ENCODE measurements at regions not wholly inside any gene's neighbourhood (a gene's known extent, or its start where the extent isn't known, plus 50 kb on each side); places are given as distances from the start of the nearest gene placed in this dataset.
"Not testable (repeated sequence)": the region's sequence is repeated elsewhere in the genome, so short reads cannot be mapped to it uniquely, and the experiment has no call there.

DNA sequence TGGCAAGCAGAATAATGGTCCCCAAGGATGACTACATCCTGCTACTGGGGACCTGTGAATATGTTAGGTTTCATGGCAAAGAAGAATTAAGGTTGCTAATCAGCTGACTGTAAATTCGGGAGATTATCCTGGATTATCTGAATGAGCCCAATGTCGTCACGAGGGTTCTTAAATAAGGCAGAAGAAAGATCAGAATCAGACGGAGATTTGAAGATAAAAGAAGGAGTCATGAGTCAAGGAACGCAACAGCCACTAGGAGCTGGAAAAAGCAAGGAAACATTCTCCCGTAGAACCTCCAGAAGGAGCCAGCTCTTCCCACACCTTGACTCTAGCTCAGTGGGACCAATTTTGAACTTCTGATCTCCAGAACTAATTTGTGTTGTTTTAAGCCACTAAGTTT, 82.9 kb upstream of the APBB1IP start:
- Mint-ChIP-seq H3K4me3 (no peak overlapping the region), H3K4me1 (no peaks in the 10 kb centered on the region), H3K27ac (no peak overlapping the region), H3K9me3 (peaks cover 0 to 1% (median 0%) of the 10 kb centered on the region in 6 donors), H3K36me3 (no peaks in the 10 kb centered on the region), H3K27me3 (ENCODE audit: low read depth in 3 of 3) (peaks cover 4 to 7% (median 7%) of the 10 kb centered on the region in 3 donors)
- DNase-seq, result no peak

DNA sequence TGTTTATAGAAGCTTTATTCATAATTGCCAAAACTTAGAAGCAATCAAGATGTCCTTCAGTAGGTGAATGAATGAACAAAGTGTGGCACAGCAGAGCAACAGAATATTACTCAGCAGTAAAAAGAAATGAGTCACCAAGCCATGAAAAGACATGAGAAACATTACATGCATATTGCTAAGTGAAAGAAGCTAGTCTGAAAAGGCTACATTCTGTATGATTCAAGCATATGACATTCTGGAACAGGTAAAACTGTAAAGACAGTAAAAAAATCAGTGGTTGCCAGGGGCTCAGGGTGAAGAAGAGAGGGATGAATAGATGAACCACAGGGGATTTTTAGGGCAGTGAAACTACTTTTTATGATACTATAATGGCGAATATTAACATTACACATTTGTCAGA, 80.9 kb upstream of the APBB1IP start:
- Mint-ChIP-seq H3K9me3 (peaks cover 0 to 1% (median 0%) of the 10 kb centered on the region in 6 donors), H3K4me1 (no peaks in the 10 kb centered on the region), H3K27ac (no peak overlapping the region), H3K27me3 (ENCODE audit: low read depth in 3 of 3) (peaks cover 2 to 7% (median 7%) of the 10 kb centered on the region in 3 donors), H3K4me3 (no peak overlapping the region), H3K36me3 (peaks cover 0 to 3% (median 0%) of the 10 kb centered on the region in 3 donors)
- no peak for DNase-seq

DNA sequence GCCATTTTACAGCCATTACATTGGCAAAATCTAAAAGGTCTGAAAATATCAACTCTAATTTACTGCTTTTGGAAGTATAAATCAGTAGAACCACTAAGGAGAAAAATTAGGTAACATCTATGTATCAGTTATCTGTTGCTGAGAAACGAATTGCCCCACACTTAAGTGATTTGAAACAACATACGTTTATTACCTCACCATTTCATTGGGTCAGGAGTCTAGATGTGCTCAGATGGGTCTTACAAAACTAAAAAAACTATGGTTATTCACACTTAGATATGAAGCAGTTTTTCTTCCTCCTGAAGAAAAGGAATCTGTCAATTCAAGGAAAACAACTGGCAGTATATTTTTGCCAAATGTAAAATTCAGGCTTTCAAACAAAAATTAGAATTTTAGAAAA, 80.1 kb upstream of the APBB1IP start:
- Mint-ChIP-seq H3K4me3 (no peak overlapping the region), H3K9me3 (peaks cover 0 to 1% (median 0%) of the 10 kb centered on the region in 6 donors), H3K36me3 (peaks cover 0 to 3% (median 0%) of the 10 kb centered on the region in 3 donors), H3K27me3 (ENCODE audit: low read depth in 3 of 3) (peaks cover 2 to 7% (median 7%) of the 10 kb centered on the region in 3 donors), H3K27ac (no peak overlapping the region), H3K4me1 (no peaks in the 10 kb centered on the region)
- DNase-seq, result no peak

DNA sequence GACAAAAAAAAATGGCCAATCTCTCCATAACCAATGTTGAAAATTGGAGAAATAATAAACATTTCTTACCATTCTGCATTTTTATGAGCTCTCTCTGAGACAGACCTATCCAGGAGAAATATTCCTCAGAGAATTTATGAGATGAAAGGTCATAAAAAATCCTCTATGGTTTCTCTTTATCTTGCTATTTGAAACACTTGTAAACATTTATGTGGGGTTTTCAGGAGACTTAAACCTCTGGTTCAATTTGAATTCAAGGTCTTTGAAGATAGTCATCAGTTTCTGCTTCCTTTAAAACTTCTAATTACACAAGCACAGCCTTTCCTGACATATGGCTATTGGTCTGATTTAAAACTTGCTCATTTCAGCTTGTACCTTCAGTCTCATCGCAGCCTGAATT, 78.5 kb upstream of the APBB1IP start:
- no peak overlapping the region for H3K27ac Mint-ChIP-seq
- no peaks in the 10 kb centered on the region for H3K9me3 Mint-ChIP-seq
- H3K4me1 Mint-ChIP-seq, result no peaks in the 10 kb centered on the region
- H3K27me3 Mint-ChIP-seq (ENCODE audit: low read depth in 3 of 3), result peaks cover 2 to 10% (median 7%) of the 10 kb centered on the region in 3 donors
- peaks cover 0 to 3% (median 0%) of the 10 kb centered on the region in 3 donors for H3K36me3 Mint-ChIP-seq
- DNase-seq, result no peak
- H3K4me3 Mint-ChIP-seq, result no peak overlapping the region

DNA sequence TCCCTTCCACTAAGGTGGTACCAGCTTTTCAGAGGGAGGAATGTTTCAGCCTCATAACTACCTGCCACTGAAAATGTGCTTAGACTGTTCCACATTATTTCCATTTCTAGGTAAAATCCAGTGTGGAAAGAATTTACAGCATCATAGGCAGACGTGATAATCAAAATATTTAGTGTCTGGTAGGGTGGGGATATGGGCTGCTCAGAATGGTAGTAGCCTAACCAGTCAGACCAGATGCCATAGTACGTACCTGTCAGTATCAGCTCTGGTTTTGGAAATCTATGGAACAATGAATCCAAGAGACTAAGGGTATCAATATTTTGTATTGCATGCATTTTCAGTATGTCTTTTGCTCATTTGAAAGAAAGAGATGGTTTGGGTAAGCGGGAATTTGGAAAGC, 76.8 kb upstream of the APBB1IP start:
- H3K4me1 Mint-ChIP-seq, result no peaks in the 10 kb centered on the region
- H3K4me3 Mint-ChIP-seq, result no peak overlapping the region
- no peak for DNase-seq
- peaks cover 0 to 8% (median 3%) of the 10 kb centered on the region in 3 donors for H3K27me3 Mint-ChIP-seq (ENCODE audit: low read depth in 3 of 3)
- H3K36me3 Mint-ChIP-seq, result peaks cover 0 to 3% (median 0%) of the 10 kb centered on the region in 3 donors
- H3K9me3 Mint-ChIP-seq, result no peaks in the 10 kb centered on the region
- H3K27ac Mint-ChIP-seq, result no peak overlapping the region

DNA sequence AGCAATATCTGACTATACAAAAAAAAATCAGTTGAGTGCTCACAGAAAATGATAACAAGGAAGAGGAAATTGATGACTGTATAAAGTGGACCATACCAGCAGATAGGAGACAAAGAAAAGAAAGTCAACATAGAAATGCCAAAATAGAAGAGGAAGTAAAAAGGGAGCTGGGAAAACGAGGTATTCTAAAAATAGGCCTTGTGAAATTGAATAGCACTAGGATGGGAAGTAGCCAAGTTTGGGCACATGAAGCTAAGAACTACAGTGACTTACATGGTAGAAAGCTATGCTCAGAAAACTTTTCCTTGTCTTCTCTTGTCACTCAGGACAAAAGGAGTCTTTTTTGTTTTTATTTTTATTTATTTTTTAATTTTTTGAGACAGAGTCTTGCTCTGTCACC, 76.2 kb upstream of the APBB1IP start:
- no peak for DNase-seq
- H3K4me1 Mint-ChIP-seq, result no peaks in the 10 kb centered on the region
- peaks cover 0 to 3% (median 0%) of the 10 kb centered on the region in 3 donors for H3K36me3 Mint-ChIP-seq
- H3K4me3 Mint-ChIP-seq, result no peak overlapping the region
- no peak overlapping the region for H3K27ac Mint-ChIP-seq
- H3K27me3 Mint-ChIP-seq (ENCODE audit: low read depth in 3 of 3), result peaks cover 0 to 8% (median 3%) of the 10 kb centered on the region in 3 donors
- H3K9me3 Mint-ChIP-seq, result no peaks in the 10 kb centered on the region

DNA sequence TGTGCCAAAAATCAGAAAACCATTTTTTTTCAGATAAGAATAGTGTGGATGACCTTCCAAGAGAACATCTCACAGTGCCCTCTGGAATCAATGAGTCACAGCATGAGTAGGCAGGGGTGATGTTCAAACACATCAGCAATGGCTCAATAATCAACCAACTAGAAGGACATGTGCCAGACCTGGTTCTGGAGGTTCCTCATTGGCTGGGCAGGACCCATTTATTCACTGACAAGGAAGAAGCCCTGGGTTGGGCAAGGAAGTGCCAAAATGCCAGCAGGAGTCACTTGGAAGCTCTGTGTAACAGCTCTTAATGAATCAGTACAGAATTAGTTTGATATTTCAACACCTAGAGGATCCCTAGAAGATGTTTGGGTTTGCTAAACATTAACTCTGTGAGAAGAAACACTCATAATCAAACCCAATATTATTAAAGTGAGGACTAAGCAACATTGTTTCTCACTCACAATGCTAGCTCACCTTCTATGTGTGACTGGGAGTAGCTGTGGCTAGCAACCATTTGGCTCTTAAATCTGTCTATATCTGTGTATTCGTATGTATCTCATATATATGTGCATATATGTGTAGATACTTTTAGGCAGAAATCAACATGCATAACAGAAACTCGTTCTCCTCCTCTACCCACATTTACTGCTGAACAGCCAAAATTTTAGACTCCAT, 72.3 kb upstream of the APBB1IP start:
- DNase-seq, result no peak
- H3K27me3 Mint-ChIP-seq (ENCODE audit: low read depth in 3 of 3), result peaks cover 0 to 7% (median 2%) of the 10 kb centered on the region in 3 donors
- no peak overlapping the region for H3K27ac Mint-ChIP-seq
- H3K9me3 Mint-ChIP-seq, result peaks cover 0 to 3% (median 0%) of the 10 kb centered on the region in 6 donors
- H3K4me3 Mint-ChIP-seq, result no peak overlapping the region
- H3K36me3 Mint-ChIP-seq, result peaks cover 0 to 8% (median 0%) of the 10 kb centered on the region in 3 donors
- H3K4me1 Mint-ChIP-seq, result no peaks in the 10 kb centered on the region

DNA sequence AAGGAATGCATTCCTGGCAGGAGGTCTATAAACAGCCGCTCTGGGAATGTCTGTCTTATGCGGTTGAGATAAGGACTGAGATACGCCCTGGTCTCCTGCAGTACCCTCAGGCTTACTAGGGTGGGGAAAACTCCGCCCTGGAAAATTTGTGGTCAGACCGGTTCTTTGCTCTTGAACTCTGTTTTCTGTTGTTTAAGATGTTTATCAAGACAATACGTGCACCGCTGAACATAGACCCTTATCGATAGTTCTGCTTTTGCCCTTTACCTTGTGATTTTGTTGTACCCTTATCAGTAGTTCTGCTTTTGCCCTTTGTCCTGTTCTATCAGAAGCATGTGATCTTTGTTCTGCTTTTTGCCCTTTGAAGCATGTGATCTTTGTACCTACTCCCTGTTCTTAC, 71.1 kb upstream of the APBB1IP start:
- not testable (repeated sequence) for DNase-seq, H3K4me1 Mint-ChIP-seq, H3K36me3 Mint-ChIP-seq, H3K9me3 Mint-ChIP-seq, H3K27ac Mint-ChIP-seq, H3K4me3 Mint-ChIP-seq
- peaks cover 0 to 12% (median 2%) of the 10 kb centered on the region in 3 donors for H3K27me3 Mint-ChIP-seq (ENCODE audit: low read depth in 3 of 3)

DNA sequence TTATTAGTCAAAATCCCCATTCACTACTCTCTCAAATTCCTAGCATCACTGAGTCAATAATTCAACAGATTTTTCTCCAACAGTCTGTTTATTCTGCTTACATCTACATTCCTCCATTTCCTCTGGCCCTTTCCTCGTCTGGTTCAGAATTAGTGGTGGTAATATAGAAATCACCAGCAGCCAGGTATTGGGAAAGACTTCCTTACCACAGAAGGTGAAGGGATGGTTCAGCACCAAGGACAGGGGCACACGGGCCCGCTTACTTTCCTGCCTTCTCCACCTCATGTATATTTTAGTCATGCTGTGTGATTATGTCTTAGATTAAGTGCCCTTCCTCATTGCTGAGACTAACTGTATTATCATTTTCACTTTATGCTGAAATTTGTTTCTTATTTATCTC, 70.4 kb upstream of the APBB1IP start:
- H3K4me3 Mint-ChIP-seq, result no peak overlapping the region
- H3K27ac Mint-ChIP-seq, result no peak overlapping the region
- peaks cover 0 to 13% (median 3%) of the 10 kb centered on the region in 3 donors for H3K27me3 Mint-ChIP-seq (ENCODE audit: low read depth in 3 of 3)
- peaks cover 0 to 3% (median 0%) of the 10 kb centered on the region in 6 donors for H3K9me3 Mint-ChIP-seq
- peak in 2 of 3 donors; percentile 16 to 30 for DNase-seq
- H3K36me3 Mint-ChIP-seq, result peaks cover 0 to 4% (median 0%) of the 10 kb centered on the region in 3 donors
- no peaks in the 10 kb centered on the region for H3K4me1 Mint-ChIP-seq

DNA sequence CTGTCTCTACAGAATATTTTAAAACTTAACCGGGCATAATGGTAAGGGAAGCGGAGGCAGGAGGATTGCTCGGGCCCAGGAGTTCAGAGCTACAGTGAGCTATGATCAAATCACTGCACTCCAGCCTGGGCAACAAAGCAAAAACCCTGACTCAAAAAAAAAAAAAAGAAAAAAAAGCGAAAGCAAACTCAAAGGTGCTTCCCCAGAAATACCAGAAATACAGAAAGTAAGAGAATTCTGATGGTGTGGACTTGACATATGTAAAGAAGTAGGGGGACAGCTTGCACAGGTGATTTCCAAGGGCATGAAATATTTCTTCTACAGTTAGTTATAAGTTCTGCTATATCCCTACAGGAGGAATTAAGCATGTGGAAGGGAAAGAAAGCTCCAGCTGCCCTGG, 69.7 kb upstream of the APBB1IP start:
- Mint-ChIP-seq H3K27me3 (ENCODE audit: low read depth in 3 of 3) (peaks cover 0 to 13% (median 6%) of the 10 kb centered on the region in 3 donors), H3K9me3 (peaks cover 0 to 3% (median 0%) of the 10 kb centered on the region in 6 donors), H3K4me3 (no peak overlapping the region), H3K27ac (no peak overlapping the region), H3K36me3 (peaks cover 0 to 4% (median 0%) of the 10 kb centered on the region in 3 donors), H3K4me1 (no peaks in the 10 kb centered on the region)
- DNase-seq, result no peak

DNA sequence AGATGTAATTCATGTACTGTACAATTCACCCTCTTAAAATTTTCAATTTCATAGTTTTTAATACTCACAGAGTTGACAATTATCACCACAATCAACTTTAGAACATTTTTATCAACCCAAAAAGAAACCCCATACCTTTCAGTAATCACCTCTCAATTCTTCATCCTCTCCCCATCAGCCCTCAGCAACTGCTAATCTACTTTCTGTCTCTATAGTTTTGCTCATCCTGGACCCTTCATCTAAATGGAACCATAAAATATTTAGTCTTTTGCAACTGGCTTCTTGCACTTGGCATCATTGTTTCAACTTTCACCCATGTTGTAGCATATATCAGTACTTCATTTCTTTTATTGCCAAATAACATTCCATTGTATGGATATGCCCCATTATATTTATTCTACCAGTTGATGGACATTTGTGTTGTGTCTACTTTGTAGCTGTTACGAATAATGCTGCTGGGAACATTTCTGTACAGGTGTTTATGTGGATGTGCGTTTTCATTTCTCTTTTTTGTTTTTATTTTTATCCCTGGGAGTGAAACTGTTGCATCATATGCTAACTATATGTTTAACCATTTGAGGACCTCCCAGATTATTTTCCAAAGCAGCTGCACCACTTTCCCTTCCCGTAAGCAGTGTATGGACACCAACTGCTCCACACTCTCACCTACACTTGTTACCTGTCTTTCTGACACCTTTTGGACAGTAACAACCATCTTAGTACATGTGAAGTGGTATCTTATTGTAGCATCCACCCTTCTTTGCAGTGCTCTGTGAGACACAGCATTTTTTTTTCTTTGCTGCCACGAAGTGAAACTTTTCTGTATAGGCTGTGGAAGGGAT, 65.4 kb upstream of the APBB1IP start:
- H3K27ac Mint-ChIP-seq, result no peak overlapping the region
- no peak overlapping the region for H3K4me3 Mint-ChIP-seq
- no peaks in the 10 kb centered on the region for H3K4me1 Mint-ChIP-seq
- peaks cover 0 to 3% (median 0%) of the 10 kb centered on the region in 6 donors for H3K9me3 Mint-ChIP-seq
- H3K36me3 Mint-ChIP-seq, result peaks cover 0 to 4% (median 0%) of the 10 kb centered on the region in 3 donors
- DNase-seq, result no peak
- H3K27me3 Mint-ChIP-seq (ENCODE audit: low read depth in 3 of 3), result peaks cover 0 to 18% (median 8%) of the 10 kb centered on the region in 3 donors

DNA sequence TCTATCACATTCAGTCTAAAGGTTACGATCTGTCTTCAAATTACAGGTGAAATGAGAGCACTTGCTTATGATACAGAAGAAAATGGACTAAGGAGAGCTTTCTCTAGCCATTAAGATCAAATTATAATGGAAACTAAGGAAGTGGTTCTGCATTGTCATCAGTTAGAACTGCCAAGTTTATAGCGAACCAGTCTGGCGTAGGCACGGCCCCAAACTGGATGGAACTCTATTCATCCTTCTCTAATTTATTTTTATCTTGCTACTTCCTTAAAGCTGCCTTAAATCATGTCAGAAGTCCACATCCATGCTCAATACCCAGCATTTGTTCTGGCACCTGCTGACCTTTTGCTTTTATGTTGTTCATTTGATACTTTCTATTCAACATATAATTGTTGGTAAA, 63.7 kb upstream of the APBB1IP start:
- no peak overlapping the region for H3K4me3 Mint-ChIP-seq
- H3K4me1 Mint-ChIP-seq, result no peaks in the 10 kb centered on the region
- H3K27ac Mint-ChIP-seq, result no peak overlapping the region
- H3K27me3 Mint-ChIP-seq (ENCODE audit: low read depth in 3 of 3), result peaks cover 0 to 18% (median 6%) of the 10 kb centered on the region in 3 donors
- H3K36me3 Mint-ChIP-seq, result peaks cover 0 to 4% (median 0%) of the 10 kb centered on the region in 3 donors
- H3K9me3 Mint-ChIP-seq, result peaks cover 0 to 3% (median 0%) of the 10 kb centered on the region in 6 donors
- no peak for DNase-seq

DNA sequence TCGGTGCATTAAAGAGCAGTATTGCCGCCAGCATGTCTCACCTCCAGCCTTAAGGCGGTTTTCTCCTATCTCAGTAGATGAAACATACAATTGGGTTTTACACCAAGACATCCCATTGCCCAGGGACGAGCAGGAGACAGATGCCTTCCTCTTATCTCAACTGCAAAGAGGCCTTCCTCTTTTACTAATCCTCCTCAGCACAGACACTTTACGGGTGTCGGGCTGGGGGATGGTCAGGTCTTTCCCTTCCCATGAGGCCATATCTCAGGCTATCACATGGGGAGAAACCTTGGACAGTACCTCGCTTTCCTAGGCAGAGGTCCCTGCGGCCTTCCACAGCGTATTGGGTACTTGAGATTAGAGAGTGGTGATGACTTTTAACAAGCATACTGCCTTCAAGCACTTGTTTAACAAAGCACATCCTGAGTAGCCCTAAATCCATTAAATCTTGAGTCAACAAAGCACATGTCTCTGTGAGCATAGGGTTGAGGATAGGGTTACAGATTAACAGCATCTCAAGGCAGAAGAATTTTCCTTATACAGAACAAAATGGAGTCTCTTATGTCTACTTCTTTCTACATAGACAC, 60.8 kb upstream of the APBB1IP start:
- H3K4me1 Mint-ChIP-seq, H3K36me3 Mint-ChIP-seq, H3K4me3 Mint-ChIP-seq, H3K9me3 Mint-ChIP-seq, DNase-seq, H3K27ac Mint-ChIP-seq: not testable (repeated sequence)
- H3K27me3 Mint-ChIP-seq (ENCODE audit: low read depth in 3 of 3), result peaks cover 0 to 12% (median 6%) of the 10 kb centered on the region in 3 donors

DNA sequence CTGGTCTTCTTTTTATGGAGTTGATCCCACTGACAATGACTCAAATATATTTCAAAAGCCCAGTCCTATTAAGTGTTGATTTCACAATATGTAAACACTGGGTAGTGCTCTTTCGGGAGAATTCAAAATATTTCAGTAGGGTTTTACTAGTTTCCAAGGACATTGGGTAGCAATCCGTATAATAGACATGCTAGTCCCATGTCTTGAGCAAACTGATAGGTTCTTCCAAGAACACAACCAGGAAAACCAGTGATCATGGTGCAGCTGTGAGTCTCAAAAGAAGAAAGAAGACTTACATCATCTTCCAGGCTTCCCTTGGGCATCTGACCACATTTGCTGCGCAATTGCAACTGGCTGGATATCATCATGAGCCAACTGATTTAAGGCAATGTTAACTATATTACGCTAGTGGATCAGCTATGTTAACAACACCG, 59.3 kb upstream of the APBB1IP start:
- H3K4me1 Mint-ChIP-seq, result no peaks in the 10 kb centered on the region

More for the DNA sequence above, 59.3 kb upstream of the APBB1IP start:
- Mint-ChIP-seq H3K36me3 (no peaks in the 10 kb centered on the region), H3K4me3 (no peak overlapping the region), H3K27me3 (ENCODE audit: low read depth in 3 of 3) (peaks cover 0 to 7% (median 2%) of the 10 kb centered on the region in 3 donors), H3K9me3 (no peaks in the 10 kb centered on the region), H3K27ac (no peak overlapping the region)
- no peak for DNase-seq
